Spinal cord (tissue), 9 donors: ENCODE measurements at regions not wholly inside any gene's neighbourhood (a gene's known extent, or its start where the extent isn't known, plus 50 kb on each side); places are given as distances from the start of the nearest gene placed in this dataset.

Experiments used
- DNase-seq, 6 donors: peaks; one replicate each; pipeline versions ENCODE4 v3.0.0 to v3.0.0-alpha.2; 2013 to 2015; ENCODE audit warnings: low spot score in 6 of 6, low read depth in 4 of 6
- H3K27ac ChIP-seq: one replicate; pipeline ENCODE4 v1.5.1; 2013; ENCODE audit warnings: low read depth, low read length, control low read depth
- H3K27me3 ChIP-seq: one replicate; pipeline ENCODE4 v1.6.1; 2013; ENCODE audit warnings: low read length; ENCODE audit not compliant: control insufficient read depth, insufficient read depth
- H3K36me3 ChIP-seq: one replicate; pipeline ENCODE4 v1.6.1; 2013; ENCODE audit warnings: low read length; ENCODE audit not compliant: control insufficient read depth, insufficient read depth
- H3K4me1 ChIP-seq: one replicate; pipeline ENCODE4 v1.6.1; 2013; ENCODE audit warnings: low read length; ENCODE audit not compliant: control insufficient read depth, insufficient read depth
- H3K4me3 ChIP-seq: one replicate; pipeline ENCODE4 v1.5.1; 2013; ENCODE audit warnings: low read depth, low read length, control low read depth
- H3K9me3 ChIP-seq: one replicate; pipeline ENCODE4 v1.6.1; 2013; ENCODE audit warnings: low read length; ENCODE audit not compliant: control insufficient read depth, insufficient read depth
- WGBS: methylation state at CpG from one replicate; pipeline ENCODE4 v1.1.5; 2013; ENCODE audit warnings: missing lambda C conversion rate; ENCODE audit not compliant: insufficient coverage; 5-methylcytosine and 5-hydroxymethylcytosine counted together
- donor health status: healthy.

- no peaks in the 10 kb centered on the region for H3K4me1 ChIP-seq
- WGBS, result 33% methylated on average over 1 of the region's 2 CpGs
- no peak overlapping the region for H3K27ac ChIP-seq
- DNase-seq, result no peak
- no peaks in the 10 kb centered on the region for H3K27me3 ChIP-seq
- no peaks in the 10 kb centered on the region for H3K36me3 ChIP-seq
- no peak overlapping the region for H3K4me3 ChIP-seq
- no peaks in the 10 kb centered on the region for H3K9me3 ChIP-seq
These were observed 186.9 kb downstream of the SETD4 start for GRCh38 chr21:35873441-35873840.

GRCh38 chr21:35871906-35872305, 188.4 kb downstream of the SETD4 start:
- H3K27ac ChIP-seq, result no peak overlapping the region
- H3K4me1 ChIP-seq, result no peaks in the 10 kb centered on the region
- no peak overlapping the region for H3K4me3 ChIP-seq
- H3K9me3 ChIP-seq, result no peaks in the 10 kb centered on the region
- no peaks in the 10 kb centered on the region for H3K27me3 ChIP-seq
- H3K36me3 ChIP-seq, result no peaks in the 10 kb centered on the region
- DNase-seq, result no peak
- 100% methylated on average over 2 of the region's 2 CpGs for WGBS

GRCh38 chr21:35868869-35869223, 191.5 kb downstream of the SETD4 start:
- H3K9me3 ChIP-seq, result no peaks in the 10 kb centered on the region
- no peaks in the 10 kb centered on the region for H3K27me3 ChIP-seq
- no peak for DNase-seq
- H3K36me3 ChIP-seq, result no peaks in the 10 kb centered on the region
- no peaks in the 10 kb centered on the region for H3K4me1 ChIP-seq
- no peak overlapping the region for H3K4me3 ChIP-seq
- H3K27ac ChIP-seq, result no peak overlapping the region

GRCh38 chr21:35868005-35868868, 192.1 kb downstream of the SETD4 start:
- no peaks in the 10 kb centered on the region for H3K9me3 ChIP-seq
- no peak overlapping the region for H3K4me3 ChIP-seq
- H3K36me3 ChIP-seq, result no peaks in the 10 kb centered on the region
- no peaks in the 10 kb centered on the region for H3K27me3 ChIP-seq
- no peak overlapping the region for H3K27ac ChIP-seq
- H3K4me1 ChIP-seq, result no peaks in the 10 kb centered on the region
- 100% methylated on average over 1 of the region's 10 CpGs for WGBS
- DNase-seq, result no peak

GRCh38 chr21:35864039-35864438, 196.3 kb downstream of the SETD4 start:
- H3K4me3 ChIP-seq, result no peak overlapping the region
- H3K27me3 ChIP-seq, result no peaks in the 10 kb centered on the region
- H3K27ac ChIP-seq, result no peak overlapping the region
- no peaks in the 10 kb centered on the region for H3K4me1 ChIP-seq
- WGBS, result 72% methylated on average over 2 of the region's 4 CpGs
- no peaks in the 10 kb centered on the region for H3K36me3 ChIP-seq
- no peaks in the 10 kb centered on the region for H3K9me3 ChIP-seq
- DNase-seq, result no peak

- Histone ChIP-seq H3K9me3 (no peaks in the 10 kb centered on the region), H3K4me3 (no peak overlapping the region), H3K36me3 (no peaks in the 10 kb centered on the region), H3K4me1 (no peaks in the 10 kb centered on the region), H3K27ac (no peak overlapping the region), H3K27me3 (no peaks in the 10 kb centered on the region)
- peak in 1 of 6 donors; percentile 10 for DNase-seq
- no CpG with 5 or more reads among the region's 1 CpG for WGBS
These were observed 197.4 kb downstream of the SETD4 start for GRCh38 chr21:35862969-35863368.

- no peaks in the 10 kb centered on the region for H3K9me3 ChIP-seq
- no peaks in the 10 kb centered on the region for H3K27me3 ChIP-seq
- H3K36me3 ChIP-seq, result no peaks in the 10 kb centered on the region
- no peak for DNase-seq
- no peak overlapping the region for H3K27ac ChIP-seq
- H3K4me1 ChIP-seq, result no peaks in the 10 kb centered on the region
- H3K4me3 ChIP-seq, result no peak overlapping the region
These were observed 198.7 kb downstream of the SETD4 start for GRCh38 chr21:35861661-35862060.

GRCh38 chr21:35860189-35860869, 200.0 kb downstream of the SETD4 start:
- 93% methylated on average over 3 of the region's 6 CpGs for WGBS
- H3K4me3 ChIP-seq, result no peak overlapping the region
- DNase-seq, result no peak
- no peaks in the 10 kb centered on the region for H3K27me3 ChIP-seq
- H3K27ac ChIP-seq, result no peak overlapping the region
- no peaks in the 10 kb centered on the region for H3K9me3 ChIP-seq
- no peaks in the 10 kb centered on the region for H3K4me1 ChIP-seq
- no peaks in the 10 kb centered on the region for H3K36me3 ChIP-seq

- Histone ChIP-seq H3K9me3 (no peaks in the 10 kb centered on the region), H3K36me3 (no peaks in the 10 kb centered on the region), H3K27me3 (no peaks in the 10 kb centered on the region), H3K4me1 (no peaks in the 10 kb centered on the region), H3K4me3 (no peak overlapping the region), H3K27ac (no peak overlapping the region)
- DNase-seq, result no peak
- no CpG with 5 or more reads among the region's 3 CpGs for WGBS
These were observed 200.6 kb downstream of the SETD4 start for GRCh38 chr21:35859677-35860076.

- H3K27me3 ChIP-seq, result no peaks in the 10 kb centered on the region
- no peak overlapping the region for H3K27ac ChIP-seq
- no peak overlapping the region for H3K4me3 ChIP-seq
- H3K36me3 ChIP-seq, result no peaks in the 10 kb centered on the region
- WGBS, result 84% methylated on average over 2 of the region's 2 CpGs
- no peaks in the 10 kb centered on the region for H3K9me3 ChIP-seq
- DNase-seq, result peak in 1 of 6 donors; percentile 28
- H3K4me1 ChIP-seq, result no peaks in the 10 kb centered on the region
These were observed 203.2 kb downstream of the SETD4 start for GRCh38 chr21:35857095-35857494.
